ENCODE measurements at regions not wholly inside any gene's neighbourhood (a gene's known extent, or its start where the extent isn't known, plus 50 kb on each side); places are given as distances from the start of the nearest gene placed in this dataset.

DNA sequence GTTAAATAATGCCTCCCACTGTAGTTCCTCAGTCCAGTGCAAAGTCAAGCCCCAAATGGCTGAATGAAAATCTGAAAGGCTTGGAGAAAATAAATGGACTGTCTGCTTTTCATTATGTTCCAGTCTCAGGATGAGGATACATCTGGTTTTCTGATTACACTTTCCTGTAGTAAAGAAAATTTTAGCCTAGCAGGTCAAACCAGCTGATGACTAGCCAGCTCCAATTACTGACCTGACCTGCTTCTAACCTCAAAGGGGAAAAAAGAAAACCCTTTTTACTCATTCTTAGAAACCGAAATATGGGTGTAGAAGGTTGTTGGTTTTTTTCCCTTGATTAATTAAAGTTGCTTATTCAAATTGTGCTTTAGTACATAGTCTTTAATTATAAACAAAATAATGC is 418.4 kb downstream of the EFNB2 start:
- H3K27ac ChIP-seq (ENCODE audit: low read length), result no peak overlapping the region
- H2AFZ ChIP-seq (ENCODE audit: low read length), result no peak overlapping the region
- H3K9me3 ChIP-seq (ENCODE audit: low read length), result peaks cover 13% of the 10 kb centered on the region
- no peaks in the 10 kb centered on the region for H4K20me1 ChIP-seq (ENCODE audit: insufficient read depth, low read depth, low read length)
- H3K4me2 ChIP-seq (ENCODE audit: low read depth, low read length, poor library complexity, severe bottlenecking), result no peak overlapping the region
- no peaks in the 10 kb centered on the region for H3K36me3 ChIP-seq (ENCODE audit: insufficient read depth, low read length)
- no peak for DNase-seq
- H3K4me3 ChIP-seq (ENCODE audit: low read length), result no peak overlapping the region
- H3K4me1 ChIP-seq (ENCODE audit: low read length), result no peaks in the 10 kb centered on the region
- H3K9ac ChIP-seq (ENCODE audit: low read length), result no peak overlapping the region
- no peaks in the 10 kb centered on the region for H3K9me2 ChIP-seq (replicated peaks; ENCODE audit: insufficient read depth, low read length)
- H3K79me2 ChIP-seq (ENCODE audit: low read length), result no peaks in the 10 kb centered on the region
- H3K27me3 ChIP-seq (ENCODE audit: low read length), result peaks cover 2% of the 10 kb centered on the region; the same call in 1 of the 2 replicates

DNA sequence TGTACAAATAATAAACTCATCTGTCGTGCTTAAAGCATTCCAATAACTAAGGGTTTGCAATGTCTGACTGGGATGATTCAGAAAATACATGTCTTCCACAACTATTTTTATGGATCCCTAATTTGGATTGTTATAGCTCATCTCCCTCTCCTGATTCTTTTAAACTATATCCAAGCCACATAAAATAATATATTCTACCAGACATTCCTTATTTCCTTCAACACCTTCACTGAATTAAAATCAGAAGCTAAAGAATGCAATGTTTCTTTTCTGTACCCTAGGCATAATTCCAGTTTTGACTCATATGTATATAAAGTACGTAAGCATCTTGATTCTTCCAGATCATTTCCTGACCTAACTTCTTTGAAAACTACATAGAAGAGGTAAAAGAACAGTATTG is 420.4 kb downstream of the EFNB2 start:
- H3K4me3 ChIP-seq (ENCODE audit: low read length), result no peak overlapping the region

DNA sequence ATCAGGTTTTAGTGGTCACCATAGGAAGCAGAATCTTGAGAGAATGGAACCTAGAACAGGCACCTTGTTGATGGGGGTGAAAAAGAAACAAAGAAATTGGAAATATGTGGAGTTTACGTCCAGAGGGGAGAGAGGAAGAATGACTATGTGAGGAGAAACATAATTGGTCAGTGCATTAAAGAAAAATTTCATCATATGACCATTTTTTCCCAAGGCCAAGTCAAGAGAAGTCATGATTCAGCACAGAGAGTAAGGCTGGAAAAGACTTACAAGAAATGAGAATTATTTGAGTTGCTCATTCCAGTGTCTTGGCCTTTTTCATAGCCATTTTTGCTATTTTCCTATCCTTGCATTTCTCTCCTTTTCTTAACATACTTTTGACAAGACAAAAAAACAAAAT is 421.7 kb downstream of the EFNB2 start:
- Histone ChIP-seq H3K4me2 (ENCODE audit: low read depth, low read length, poor library complexity, severe bottlenecking) (no peak overlapping the region), H4K20me1 (ENCODE audit: insufficient read depth, low read depth, low read length) (no peaks in the 10 kb centered on the region), H3K4me1 (ENCODE audit: low read length) (no peaks in the 10 kb centered on the region), H2AFZ (ENCODE audit: low read length) (no peak overlapping the region), H3K9me3 (ENCODE audit: low read length) (peaks cover 10% of the 10 kb centered on the region), H3K4me3 (ENCODE audit: low read length) (no peak overlapping the region), H3K36me3 (ENCODE audit: insufficient read depth, low read length) (no peaks in the 10 kb centered on the region), H3K79me2 (ENCODE audit: low read length) (no peaks in the 10 kb centered on the region), H3K27ac (ENCODE audit: low read length) (no peak overlapping the region), H3K27me3 (ENCODE audit: low read length) (no peaks in the 10 kb centered on the region), H3K9me2 (replicated peaks; ENCODE audit: insufficient read depth, low read length) (no peaks in the 10 kb centered on the region), H3K9ac (ENCODE audit: low read length) (no peak overlapping the region)
- no peak for DNase-seq

More for the DNA sequence above, 420.4 kb downstream of the EFNB2 start:
- Histone ChIP-seq H3K9me3 (ENCODE audit: low read length) (peaks cover 10% of the 10 kb centered on the region), H3K9me2 (replicated peaks; ENCODE audit: insufficient read depth, low read length) (no peaks in the 10 kb centered on the region), H2AFZ (ENCODE audit: low read length) (no peak overlapping the region), H3K27me3 (ENCODE audit: low read length) (no peaks in the 10 kb centered on the region), H3K27ac (ENCODE audit: low read length) (no peak overlapping the region), H3K4me1 (ENCODE audit: low read length) (no peaks in the 10 kb centered on the region), H3K4me2 (ENCODE audit: low read depth, low read length, poor library complexity, severe bottlenecking) (no peak overlapping the region), H3K79me2 (ENCODE audit: low read length) (no peaks in the 10 kb centered on the region), H3K36me3 (ENCODE audit: insufficient read depth, low read length) (no peaks in the 10 kb centered on the region), H3K9ac (ENCODE audit: low read length) (no peak overlapping the region), H4K20me1 (ENCODE audit: insufficient read depth, low read depth, low read length) (no peaks in the 10 kb centered on the region)
- no peak for DNase-seq

DNA sequence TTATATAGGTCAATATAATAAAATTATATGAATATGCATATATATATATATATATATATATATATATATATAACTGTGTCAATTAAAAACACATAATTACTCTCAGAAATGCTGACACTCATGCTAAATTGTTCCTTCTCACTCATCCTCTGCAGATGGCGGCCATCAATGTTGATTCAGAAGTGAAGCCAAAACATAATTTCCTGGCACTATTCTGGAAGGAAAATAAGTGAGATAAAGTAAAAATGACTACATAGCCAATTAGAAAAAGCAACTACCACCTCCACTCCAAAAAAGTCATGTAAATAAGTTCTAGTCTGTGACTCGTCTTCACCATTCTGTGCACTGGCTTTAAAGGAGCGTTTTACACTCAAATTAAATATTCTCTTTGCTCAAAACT is 423.3 kb downstream of the EFNB2 start:
- Histone ChIP-seq H3K36me3 (ENCODE audit: insufficient read depth, low read length) (no peaks in the 10 kb centered on the region), H3K4me3 (ENCODE audit: low read length) (no peak overlapping the region), H2AFZ (ENCODE audit: low read length) (no peak overlapping the region), H4K20me1 (ENCODE audit: insufficient read depth, low read depth, low read length) (no peaks in the 10 kb centered on the region), H3K4me2 (ENCODE audit: low read depth, low read length, poor library complexity, severe bottlenecking) (no peak overlapping the region), H3K79me2 (ENCODE audit: low read length) (no peaks in the 10 kb centered on the region), H3K9me3 (ENCODE audit: low read length) (peaks cover 6% of the 10 kb centered on the region), H3K4me1 (ENCODE audit: low read length) (no peaks in the 10 kb centered on the region), H3K9me2 (replicated peaks; ENCODE audit: insufficient read depth, low read length) (no peaks in the 10 kb centered on the region), H3K27ac (ENCODE audit: low read length) (no peak overlapping the region), H3K9ac (ENCODE audit: low read length) (no peak overlapping the region), H3K27me3 (ENCODE audit: low read length) (no peaks in the 10 kb centered on the region)
- DNase-seq, result no peak

DNA sequence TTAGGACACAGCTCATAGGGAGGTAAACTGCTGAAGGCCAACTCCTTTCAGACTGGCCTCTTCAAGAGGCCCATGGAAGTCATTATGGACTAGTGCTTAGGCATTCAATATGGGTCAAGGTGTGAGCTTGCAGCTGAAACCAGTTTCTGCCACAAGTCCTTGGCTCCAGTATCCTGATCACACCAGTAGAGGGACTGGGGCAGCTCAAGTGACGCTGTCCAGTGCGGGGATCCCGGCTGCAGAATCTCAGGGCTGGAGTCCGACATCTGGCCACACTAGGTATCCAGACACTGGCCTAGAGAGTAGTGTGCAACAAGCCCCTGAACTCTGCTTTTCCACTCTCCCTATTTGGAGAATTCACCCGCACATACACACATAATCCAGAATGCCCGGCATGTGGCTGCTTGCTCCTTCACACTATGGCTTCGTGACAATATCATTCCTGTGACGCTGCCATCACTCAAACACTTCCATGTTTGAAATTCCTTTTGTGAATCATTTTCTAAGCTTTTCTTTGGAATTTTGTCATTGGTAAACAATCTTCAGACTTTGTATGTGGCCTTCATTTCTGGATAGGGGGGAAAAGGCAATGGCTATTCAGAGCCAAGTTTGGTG is 425.1 kb downstream of the EFNB2 start:
- H3K79me2 ChIP-seq (ENCODE audit: low read length), result no peaks in the 10 kb centered on the region
- H3K4me3 ChIP-seq (ENCODE audit: low read length), result no peak overlapping the region
- no peaks in the 10 kb centered on the region for H3K27me3 ChIP-seq (ENCODE audit: low read length)
- H3K9me3 ChIP-seq (ENCODE audit: low read length), result peaks cover 6% of the 10 kb centered on the region
- no peaks in the 10 kb centered on the region for H3K4me1 ChIP-seq (ENCODE audit: low read length)
- H3K4me2 ChIP-seq (ENCODE audit: low read depth, low read length, poor library complexity, severe bottlenecking), result no peak overlapping the region
- H3K9me2 ChIP-seq (replicated peaks; ENCODE audit: insufficient read depth, low read length), result no peaks in the 10 kb centered on the region
- no peaks in the 10 kb centered on the region for H4K20me1 ChIP-seq (ENCODE audit: insufficient read depth, low read depth, low read length)
- no peak overlapping the region for H3K27ac ChIP-seq (ENCODE audit: low read length)
- H3K9ac ChIP-seq (ENCODE audit: low read length), result no peak overlapping the region
- H2AFZ ChIP-seq (ENCODE audit: low read length), result no peak overlapping the region
- no peak for DNase-seq
- no peaks in the 10 kb centered on the region for H3K36me3 ChIP-seq (ENCODE audit: insufficient read depth, low read length)

DNA sequence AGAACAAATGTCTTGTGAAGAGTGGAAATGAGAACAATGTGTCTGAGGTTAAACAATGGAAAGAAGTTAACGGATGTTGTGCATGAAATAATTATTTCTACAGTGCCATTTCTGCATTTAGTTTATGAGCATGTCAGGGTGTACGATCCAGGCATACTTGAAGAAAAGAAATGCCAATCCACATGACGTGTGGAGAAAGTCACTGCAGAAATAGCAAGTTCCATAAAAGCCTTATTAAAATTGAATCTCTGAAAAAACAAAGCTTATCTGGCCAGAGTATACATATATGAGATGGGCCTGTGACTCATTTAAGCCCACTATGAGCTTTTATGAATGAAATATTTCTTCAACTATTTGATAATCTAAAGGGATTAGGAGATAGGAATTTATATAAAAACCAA is 426.1 kb downstream of the EFNB2 start:
- Histone ChIP-seq H2AFZ (ENCODE audit: low read length) (no peak overlapping the region), H3K9me3 (ENCODE audit: low read length) (peaks cover 5% of the 10 kb centered on the region), H3K27ac (ENCODE audit: low read length) (no peak overlapping the region), H3K4me3 (ENCODE audit: low read length) (no peak overlapping the region), H3K9ac (ENCODE audit: low read length) (no peak overlapping the region), H3K9me2 (replicated peaks; ENCODE audit: insufficient read depth, low read length) (no peaks in the 10 kb centered on the region), H3K79me2 (ENCODE audit: low read length) (no peaks in the 10 kb centered on the region), H3K27me3 (ENCODE audit: low read length) (no peaks in the 10 kb centered on the region), H4K20me1 (ENCODE audit: insufficient read depth, low read depth, low read length) (no peaks in the 10 kb centered on the region), H3K36me3 (ENCODE audit: insufficient read depth, low read length) (no peaks in the 10 kb centered on the region), H3K4me2 (ENCODE audit: low read depth, low read length, poor library complexity, severe bottlenecking) (no peak overlapping the region), H3K4me1 (ENCODE audit: low read length) (no peaks in the 10 kb centered on the region)
- no peak for DNase-seq

DNA sequence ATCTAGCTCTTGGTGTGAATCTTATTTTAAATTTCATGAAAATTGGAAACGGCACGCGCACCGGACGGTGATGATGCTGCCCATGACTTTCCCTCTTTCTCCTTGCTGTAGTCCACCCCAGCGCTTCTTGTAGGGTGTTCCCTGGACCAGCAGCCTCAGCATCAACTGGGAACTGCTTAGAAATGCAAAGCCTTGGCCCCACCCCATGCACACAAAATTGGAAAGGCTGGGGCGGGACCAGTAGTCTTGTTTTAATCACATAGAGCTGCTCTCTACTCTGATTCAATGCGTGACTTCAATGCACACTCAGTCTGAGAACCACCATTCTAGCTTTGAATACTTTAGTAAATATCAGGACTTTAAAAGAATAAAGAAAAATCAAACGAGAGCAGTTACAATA is 427.1 kb downstream of the EFNB2 start:
- Histone ChIP-seq H3K4me1 (ENCODE audit: low read length) (no peaks in the 10 kb centered on the region), H4K20me1 (ENCODE audit: insufficient read depth, low read depth, low read length) (no peaks in the 10 kb centered on the region), H3K27me3 (ENCODE audit: low read length) (no peaks in the 10 kb centered on the region), H3K27ac (ENCODE audit: low read length) (no peak overlapping the region), H2AFZ (ENCODE audit: low read length) (no peak overlapping the region), H3K36me3 (ENCODE audit: insufficient read depth, low read length) (no peaks in the 10 kb centered on the region), H3K9me2 (replicated peaks; ENCODE audit: insufficient read depth, low read length) (no peaks in the 10 kb centered on the region), H3K9me3 (ENCODE audit: low read length) (peaks cover 3% of the 10 kb centered on the region), H3K79me2 (ENCODE audit: low read length) (no peaks in the 10 kb centered on the region), H3K9ac (ENCODE audit: low read length) (no peak overlapping the region), H3K4me3 (ENCODE audit: low read length) (no peak overlapping the region), H3K4me2 (ENCODE audit: low read depth, low read length, poor library complexity, severe bottlenecking) (no peak overlapping the region)
- DNase-seq, result no peak

DNA sequence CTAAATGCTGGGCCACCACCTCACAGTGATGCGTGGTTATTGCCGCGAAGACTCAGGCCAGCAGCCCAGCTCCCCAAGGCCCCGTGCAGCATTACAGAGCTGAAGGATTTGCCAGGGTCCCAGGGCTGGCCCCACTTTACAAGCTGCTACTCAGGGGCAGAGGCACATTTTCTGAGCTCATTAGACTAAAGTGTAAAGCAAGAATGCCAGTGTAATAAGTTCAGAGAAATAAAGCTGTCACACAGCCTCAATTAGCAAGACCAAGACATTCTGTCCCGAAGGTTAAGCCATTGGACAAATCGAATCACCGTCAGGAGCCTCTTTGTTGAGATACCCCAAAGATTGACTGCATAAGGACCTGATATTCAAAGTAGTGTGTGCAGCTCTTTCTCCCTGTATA is 428.4 kb downstream of the EFNB2 start:
- no peaks in the 10 kb centered on the region for H3K36me3 ChIP-seq (ENCODE audit: insufficient read depth, low read length)
- H3K9ac ChIP-seq (ENCODE audit: low read length), result no peak overlapping the region
- H3K9me2 ChIP-seq (replicated peaks; ENCODE audit: insufficient read depth, low read length), result no peaks in the 10 kb centered on the region

DNA sequence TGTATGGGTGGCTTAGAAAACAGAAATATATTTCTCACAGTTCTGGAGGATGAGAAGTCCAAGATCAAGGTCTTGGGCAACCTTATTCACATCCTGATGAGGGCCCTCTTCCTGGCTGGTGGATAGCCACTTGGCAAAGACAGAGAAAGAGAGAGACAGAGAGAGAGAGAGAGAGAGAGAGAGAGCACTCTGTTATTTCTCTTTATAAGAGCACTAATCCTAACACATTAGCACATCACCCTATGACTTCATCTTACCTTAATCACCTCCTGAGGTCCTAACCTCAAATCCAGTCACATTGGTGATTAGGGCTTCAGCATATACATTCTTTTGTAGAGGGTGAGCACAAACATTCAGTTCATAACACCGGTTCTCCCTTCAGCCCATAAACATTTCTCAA is 430.3 kb downstream of the EFNB2 start:
- Histone ChIP-seq H3K4me3 (ENCODE audit: low read length) (no peak overlapping the region), H3K4me2 (ENCODE audit: low read depth, low read length, poor library complexity, severe bottlenecking) (no peak overlapping the region), H3K9me2 (replicated peaks; ENCODE audit: insufficient read depth, low read length) (no peaks in the 10 kb centered on the region), H3K9ac (ENCODE audit: low read length) (no peak overlapping the region), H2AFZ (ENCODE audit: low read length) (no peak overlapping the region), H3K79me2 (ENCODE audit: low read length) (no peaks in the 10 kb centered on the region), H3K27me3 (ENCODE audit: low read length) (no peaks in the 10 kb centered on the region), H3K4me1 (ENCODE audit: low read length) (no peaks in the 10 kb centered on the region), H3K9me3 (ENCODE audit: low read length) (peaks cover 6% of the 10 kb centered on the region), H4K20me1 (ENCODE audit: insufficient read depth, low read depth, low read length) (no peaks in the 10 kb centered on the region), H3K27ac (ENCODE audit: low read length) (no peak overlapping the region), H3K36me3 (ENCODE audit: insufficient read depth, low read length) (no peaks in the 10 kb centered on the region)
- no peak for DNase-seq

More for the DNA sequence above, 428.4 kb downstream of the EFNB2 start:
- H3K79me2 ChIP-seq (ENCODE audit: low read length), result no peaks in the 10 kb centered on the region
- H2AFZ ChIP-seq (ENCODE audit: low read length), result no peak overlapping the region
- peaks cover 3% of the 10 kb centered on the region for H3K9me3 ChIP-seq (ENCODE audit: low read length)
- no peak overlapping the region for H3K4me3 ChIP-seq (ENCODE audit: low read length)
- no peaks in the 10 kb centered on the region for H4K20me1 ChIP-seq (ENCODE audit: insufficient read depth, low read depth, low read length)
- no peaks in the 10 kb centered on the region for H3K27me3 ChIP-seq (ENCODE audit: low read length)
- no peak overlapping the region for H3K27ac ChIP-seq (ENCODE audit: low read length)
- H3K4me2 ChIP-seq (ENCODE audit: low read depth, low read length, poor library complexity, severe bottlenecking), result no peak overlapping the region
- H3K4me1 ChIP-seq (ENCODE audit: low read length), result no peaks in the 10 kb centered on the region
- no peak for DNase-seq
